Endothelial cell of umbilical vein (primary cell): ENCODE measurements at regions not wholly inside any gene's neighbourhood (a gene's known extent, or its start where the extent isn't known, plus 50 kb on each side); places are given as distances from the start of the nearest gene placed in this dataset.

ENCODE experiments used
- BruUV-seq: library from RNA; stranded (reverse); fragments of 400-500 nt; replicated peaks from 2 replicates; lab custom pipeline; 2021; lab: Mats Ljungman, UMichigan
- CTCF ChIA-PET: fragments of 300-600, 350-600 bp; sonication (Branson Sonifier 250); formaldehyde crosslinking; loops from one replicate; lab custom pipeline; 2021; ENCODE audit warnings: antibody characterized with exemption, inconsistent platforms; lab: Charles Lee
- POLR2A ChIA-PET: fragments of 300-600, 350-600 bp; sonication (Branson Sonifier 250); formaldehyde crosslinking; loops from one replicate; lab custom pipeline; 2021; ENCODE audit warnings: antibody characterized with exemption, inconsistent platforms; lab: Charles Lee
- DNase-seq: peaks from one replicate; pipeline ENCODE4 v3.0.0-alpha.2; 2011; ENCODE audit warnings: low read depth, low spot score
- FAIRE-seq: peaks from 2 replicates; lab custom pipeline; 2011; peaks lifted over from hg19 to GRCh38; lab: Jason Lieb, UNC
- H2AFZ ChIP-seq: 2 replicates; pipeline ENCODE4 v1.6.0; 2012; ENCODE audit warnings: low read depth, low read length, control low read depth, inconsistent platforms
- H3K27ac ChIP-seq: 2 replicates; pipeline ENCODE4 v1.5.1; 2011; ENCODE audit warnings: low read depth, mild to moderate bottlenecking, control low read depth, low read length, moderate library complexity; ENCODE audit not compliant: insufficient read depth
- H3K27me3 ChIP-seq, 2 experiments: 2 replicates each; pipeline versions ENCODE4 v1.6.0 to v1.6.1; 2011; ENCODE audit warnings: low read length in 2 of 2, mixed read lengths in 1 of 2; ENCODE audit not compliant: control insufficient read depth in 2 of 2, insufficient read depth in 2 of 2
- H3K36me3 ChIP-seq, 2 experiments: 2 replicates in 1 of 2; 3 replicates in 1 of 2; pipeline ENCODE4 v1.5.1; 2011; ENCODE audit warnings: low read length in 2 of 2, mild to moderate bottlenecking in 1 of 2, moderate library complexity in 1 of 2; ENCODE audit not compliant: control insufficient read depth in 2 of 2, insufficient read depth in 2 of 2; ENCODE audit errors: extremely low read depth in 1 of 2
- H3K4me1 ChIP-seq: 3 replicates; pipeline ENCODE4 v1.5.1; 2011; ENCODE audit warnings: mild to moderate bottlenecking, low read length; ENCODE audit not compliant: control insufficient read depth, insufficient read depth; ENCODE audit errors: extremely low read depth
- H3K4me2 ChIP-seq: 2 replicates; pipeline ENCODE4 v1.6.1; 2011; ENCODE audit warnings: low read length, control low read depth, mixed read lengths; ENCODE audit not compliant: insufficient read depth
- H3K4me3 ChIP-seq, 3 experiments: fragments of 200-600 bp in 1 of 3; sonication (generic), shearing (Covaris generic) in 1 of 3; replicated peaks in 1 of 3; 2 replicates each; pipeline ENCODE4 v1.5.1; 2011 to 2016; ENCODE audit warnings: control low read depth in 3 of 3, low read length in 3 of 3, mild to moderate bottlenecking in 2 of 3, inconsistent platforms in 1 of 3, low read depth in 1 of 3, moderate library complexity in 1 of 3; ENCODE audit not compliant: insufficient read depth in 1 of 3
- H3K79me2 ChIP-seq: 2 replicates; pipeline ENCODE4 v1.6.0; 2012; ENCODE audit warnings: low read length, inconsistent platforms; ENCODE audit not compliant: control insufficient read depth, insufficient read depth
- H3K9ac ChIP-seq: replicated peaks from 2 replicates; pipeline ENCODE3; 2011; ENCODE audit warnings: low read length, control low read depth; ENCODE audit not compliant: insufficient read depth; ENCODE audit errors: extremely low read depth
- H3K9me1 ChIP-seq: replicated peaks from 3 replicates; pipeline ENCODE4 v1.6.0; 2011; ENCODE audit warnings: mild to moderate bottlenecking, low read length; ENCODE audit not compliant: control insufficient read depth, insufficient read depth; ENCODE audit errors: extremely low read depth
- H3K9me3 ChIP-seq: replicated peaks from 2 replicates; pipeline ENCODE4 v1.5.1; 2012; ENCODE audit warnings: low read length, inconsistent platforms; ENCODE audit not compliant: control insufficient read depth, insufficient read depth
- H4K20me1 ChIP-seq: replicated peaks from 2 replicates; pipeline ENCODE3; 2011; ENCODE audit warnings: mild to moderate bottlenecking, low read length; ENCODE audit not compliant: control insufficient read depth, insufficient read depth; ENCODE audit errors: extremely low read depth
- EZH2 ChIP-seq: IDR thresholded peaks from 2 replicates; pipeline ENCODE4 v1.6.1; 2012; ENCODE audit warnings: borderline replicate concordance, low read depth, mild to moderate bottlenecking, moderate library complexity, low read length, inconsistent platforms; ENCODE audit not compliant: severe bottlenecking
- JUN ChIP-seq: IDR thresholded peaks from 2 replicates; pipeline ENCODE4 v1.6.1; 2011; ENCODE audit warnings: borderline replicate concordance, low read depth; ENCODE audit not compliant: insufficient read length, insufficient read depth
- MYC ChIP-seq: IDR thresholded peaks from one replicate; pipeline ENCODE4 v1.6.1; 2011; ENCODE audit warnings: mild to moderate bottlenecking, low read depth, low read length
- POLR2A ChIP-seq: IDR thresholded peaks from 2 replicates; pipeline ENCODE4 v1.6.1; 2012; ENCODE audit warnings: low read depth, mild to moderate bottlenecking, control low read depth, low read length
- dilution Hi-C: fragments of 300-500 bp; cut with MboI; formaldehyde crosslinking; loops from one replicate; pipeline ENCODE4 v1.15.0; 2019; ENCODE audit warnings: low sequenced_read_pairs; ENCODE audit not compliant: extremely low pct_ligation_motif_present
- intact Hi-C: fragments of 100-400 bp; cut with micrococcal nuclease; formaldehyde crosslinking; loops from one replicate; pipeline ENCODE4 v1.10.0; 2022
- TF ChIP-seq, protein P1 (sequence below), 2 donors: IDR thresholded peaks; 1 replicate in 1 of 2; 2 replicates in 1 of 2; pipeline ENCODE4 v1.5.1; 2011; ENCODE audit warnings: low read length in 2 of 2, mild to moderate bottlenecking in 2 of 2, moderate library complexity in 2 of 2, control low read depth in 1 of 2, inconsistent platforms in 1 of 2, low read depth in 1 of 2; ENCODE audit not compliant: insufficient read depth in 1 of 2; ENCODE audit errors: extremely low read depth in 1 of 2
- TF ChIP-seq, protein P2 (sequence below): IDR thresholded peaks from 2 replicates; pipeline ENCODE4 v1.6.1; 2011; ENCODE audit not compliant: insufficient read depth, insufficient read length

DNA sequence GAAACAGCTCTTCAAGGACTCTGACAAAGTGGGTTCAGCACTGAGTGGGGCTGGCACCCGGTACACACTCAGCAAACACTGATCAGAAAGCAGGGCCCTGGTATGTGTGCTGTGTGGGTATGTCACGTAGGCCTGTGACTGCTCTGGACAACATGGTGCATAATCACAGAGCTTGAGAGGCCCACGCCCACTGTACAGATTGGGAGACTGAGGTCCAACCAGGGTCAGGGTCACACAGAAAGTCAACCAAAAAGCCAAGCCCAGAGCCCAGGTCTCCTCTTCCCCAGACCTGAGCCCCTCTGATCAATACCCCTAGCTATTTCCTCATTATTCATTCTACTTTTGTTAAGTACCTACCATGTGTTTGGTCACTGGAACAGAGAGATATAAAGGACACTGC is 166.1 kb upstream of the LINGO1 start:
- H3K4me2 ChIP-seq: no peak overlapping the region
- H2AFZ ChIP-seq: no peak overlapping the region
- no peaks in the 10 kb centered on the region for H3K4me1 ChIP-seq
- no TSS peak for BruUV-seq
- TF ChIP-seq, protein P1, sequence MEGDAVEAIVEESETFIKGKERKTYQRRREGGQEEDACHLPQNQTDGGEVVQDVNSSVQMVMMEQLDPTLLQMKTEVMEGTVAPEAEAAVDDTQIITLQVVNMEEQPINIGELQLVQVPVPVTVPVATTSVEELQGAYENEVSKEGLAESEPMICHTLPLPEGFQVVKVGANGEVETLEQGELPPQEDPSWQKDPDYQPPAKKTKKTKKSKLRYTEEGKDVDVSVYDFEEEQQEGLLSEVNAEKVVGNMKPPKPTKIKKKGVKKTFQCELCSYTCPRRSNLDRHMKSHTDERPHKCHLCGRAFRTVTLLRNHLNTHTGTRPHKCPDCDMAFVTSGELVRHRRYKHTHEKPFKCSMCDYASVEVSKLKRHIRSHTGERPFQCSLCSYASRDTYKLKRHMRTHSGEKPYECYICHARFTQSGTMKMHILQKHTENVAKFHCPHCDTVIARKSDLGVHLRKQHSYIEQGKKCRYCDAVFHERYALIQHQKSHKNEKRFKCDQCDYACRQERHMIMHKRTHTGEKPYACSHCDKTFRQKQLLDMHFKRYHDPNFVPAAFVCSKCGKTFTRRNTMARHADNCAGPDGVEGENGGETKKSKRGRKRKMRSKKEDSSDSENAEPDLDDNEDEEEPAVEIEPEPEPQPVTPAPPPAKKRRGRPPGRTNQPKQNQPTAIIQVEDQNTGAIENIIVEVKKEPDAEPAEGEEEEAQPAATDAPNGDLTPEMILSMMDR (IDR thresholded peaks at IDR 0.05; ENCODE audit: extremely low read depth in 1 of 2, insufficient read depth in 1 of 2, low read depth in 1 of 2, low read length in 2 of 2): no peak
- TF ChIP-seq EZH2 (no peak), POLR2A (no peak), JUN (no peak), MYC (no peak)
- TF ChIP-seq, protein P2, sequence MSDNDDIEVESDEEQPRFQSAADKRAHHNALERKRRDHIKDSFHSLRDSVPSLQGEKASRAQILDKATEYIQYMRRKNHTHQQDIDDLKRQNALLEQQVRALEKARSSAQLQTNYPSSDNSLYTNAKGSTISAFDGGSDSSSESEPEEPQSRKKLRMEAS: no peak
- H3K79me2 ChIP-seq: no peaks in the 10 kb centered on the region
- H4K20me1 ChIP-seq: no peaks in the 10 kb centered on the region
- no peaks in the 10 kb centered on the region for H3K9me1 ChIP-seq
- ChIA-PET POLR2A (no interaction called here), CTCF (interaction anchor here (0.5 to 1.5 kb wide), 3 partner anchors 16 to 96 kb away, joined by 3 to 4 read pairs (median 3); no protein-coding TSS in a partner anchor)
- no peak overlapping the region for H3K4me3 ChIP-seq
- no peaks in the 10 kb centered on the region for H3K36me3 ChIP-seq
- no peaks in the 10 kb centered on the region for H3K9me3 ChIP-seq
- dilution Hi-C loops: no loop called here
- no peak overlapping the region for H3K9ac ChIP-seq
- no peak overlapping the region for H3K27ac ChIP-seq
- FAIRE-seq: no peak
- H3K27me3 ChIP-seq: no peaks in the 10 kb centered on the region
- DNase-seq: no peak
- intact Hi-C loops: no loop called here
